Upper lobe of left lung (tissue), 4 donors: ENCODE measurements at regions not wholly inside any gene's neighbourhood (a gene's known extent, or its start where the extent isn't known, plus 50 kb on each side); places are given as distances from the start of the nearest gene placed in this dataset.

Experiments used
- EP300 ChIP-seq, 4 donors: sonication (generic); formaldehyde crosslinking; IDR thresholded peaks; one replicate each; pipeline ENCODE4 v1.5.1; 2017; ENCODE audit warnings: antibody characterized with exemption in 4 of 4, control low read depth in 2 of 4
- TF ChIP-seq, protein P1 (sequence below), 6 experiments: fragments of 450-650 bp in 4 of 6; fragments of 200-600 bp in 2 of 6; sonication (generic) in 2 of 6; IDR thresholded peaks; one replicate each; pipeline ENCODE4 v1.5.1; 2016 to 2019; ENCODE audit warnings: antibody characterized with exemption in 6 of 6

DNA sequence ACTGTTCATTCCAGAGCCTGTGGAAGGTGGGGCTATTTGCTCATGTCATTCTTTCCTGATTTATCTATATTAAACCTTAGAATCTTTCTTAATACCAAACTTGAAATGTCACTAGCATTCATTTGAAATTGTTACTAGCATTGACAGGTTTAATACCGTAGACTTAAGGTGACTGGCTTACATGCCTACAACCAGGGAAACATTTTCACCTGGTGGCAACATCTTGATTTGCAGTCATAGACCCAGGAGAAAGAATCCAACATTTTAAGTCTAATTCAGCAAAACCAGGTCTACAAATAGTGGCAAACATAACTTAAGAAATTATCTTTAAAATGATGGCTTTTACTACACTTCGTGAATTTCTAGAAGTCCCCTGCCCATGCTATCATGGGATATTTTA, 353.7 kb downstream of the HTR7 start:
- no peak for TF ChIP-seq EP300 (IDR thresholded peaks at IDR 0.05)
- TF ChIP-seq, protein P1, sequence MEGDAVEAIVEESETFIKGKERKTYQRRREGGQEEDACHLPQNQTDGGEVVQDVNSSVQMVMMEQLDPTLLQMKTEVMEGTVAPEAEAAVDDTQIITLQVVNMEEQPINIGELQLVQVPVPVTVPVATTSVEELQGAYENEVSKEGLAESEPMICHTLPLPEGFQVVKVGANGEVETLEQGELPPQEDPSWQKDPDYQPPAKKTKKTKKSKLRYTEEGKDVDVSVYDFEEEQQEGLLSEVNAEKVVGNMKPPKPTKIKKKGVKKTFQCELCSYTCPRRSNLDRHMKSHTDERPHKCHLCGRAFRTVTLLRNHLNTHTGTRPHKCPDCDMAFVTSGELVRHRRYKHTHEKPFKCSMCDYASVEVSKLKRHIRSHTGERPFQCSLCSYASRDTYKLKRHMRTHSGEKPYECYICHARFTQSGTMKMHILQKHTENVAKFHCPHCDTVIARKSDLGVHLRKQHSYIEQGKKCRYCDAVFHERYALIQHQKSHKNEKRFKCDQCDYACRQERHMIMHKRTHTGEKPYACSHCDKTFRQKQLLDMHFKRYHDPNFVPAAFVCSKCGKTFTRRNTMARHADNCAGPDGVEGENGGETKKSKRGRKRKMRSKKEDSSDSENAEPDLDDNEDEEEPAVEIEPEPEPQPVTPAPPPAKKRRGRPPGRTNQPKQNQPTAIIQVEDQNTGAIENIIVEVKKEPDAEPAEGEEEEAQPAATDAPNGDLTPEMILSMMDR (IDR thresholded peaks at IDR 0.05), result no peak
